SJSA1 (cell line): ENCODE measurements at regions not wholly inside any gene's neighbourhood (a gene's known extent, or its start where the extent isn't known, plus 50 kb on each side); places are given as distances from the start of the nearest gene placed in this dataset.
A peak's percentile ranks its signal among the peaks of the same experiment; 100 is the strongest.

Source experiments
- DNase-seq, 2 experiments: peaks; one replicate each; pipeline ENCODE4 v3.0.0-alpha.2; 2015 to 2020; ENCODE audit warnings: low spot score in 2 of 2, low read depth in 1 of 2
- H3K27ac ChIP-seq: fragments of 250-450 bp; sonication (Bioruptor Pico); 2 replicates; pipeline ENCODE4 v1.5.1; 2020; ENCODE audit warnings: mild to moderate bottlenecking, moderate library complexity
- H3K27me3 ChIP-seq: fragments of 250-450 bp; sonication (Bioruptor Pico); replicated peaks from 2 replicates; pipeline ENCODE4 v1.5.1; 2020; ENCODE audit warnings: mild to moderate bottlenecking, moderate library complexity
- H3K36me3 ChIP-seq: fragments of 250-450 bp; sonication (Bioruptor Pico); 2 replicates; pipeline ENCODE4 v1.5.1; 2020; ENCODE audit warnings: mild to moderate bottlenecking
- H3K4me1 ChIP-seq: fragments of 250-450 bp; sonication (Bioruptor Pico); replicated peaks from 2 replicates; pipeline ENCODE4 v1.6.1; 2021; ENCODE audit warnings: mild to moderate bottlenecking
- H3K4me3 ChIP-seq: fragments of 250-450 bp; sonication (Bioruptor Pico); 2 replicates; pipeline ENCODE4 v1.5.1; 2020; ENCODE audit warnings: mild to moderate bottlenecking
- H3K9me3 ChIP-seq: fragments of 250-450 bp; sonication (Bioruptor Pico); replicated peaks from 2 replicates; pipeline ENCODE4 v1.5.1; 2020; ENCODE audit warnings: mild to moderate bottlenecking

GRCh38 chr4:33029976-33030375 lies 2309.8 kb downstream of the PCDH7 start:
- Histone ChIP-seq H3K9me3 (no peaks in the 10 kb centered on the region), H3K36me3 (no peaks in the 10 kb centered on the region), H3K4me3 (no peak overlapping the region), H3K4me1 (no peaks in the 10 kb centered on the region), H3K27me3 (no peaks in the 10 kb centered on the region), H3K27ac (no peak overlapping the region)
- no peak for DNase-seq

GRCh38 chr4:33031328-33031727 lies 2311.2 kb downstream of the PCDH7 start:
- Histone ChIP-seq H3K36me3 (no peaks in the 10 kb centered on the region), H3K9me3 (no peaks in the 10 kb centered on the region), H3K27ac (no peak overlapping the region), H3K4me1 (no peaks in the 10 kb centered on the region), H3K4me3 (no peak overlapping the region), H3K27me3 (no peaks in the 10 kb centered on the region)
- no peak for DNase-seq

GRCh38 chr4:33037464-33037863 lies 2317.3 kb downstream of the PCDH7 start:
- Histone ChIP-seq H3K27ac (no peak overlapping the region), H3K36me3 (no peaks in the 10 kb centered on the region), H3K4me3 (no peak overlapping the region), H3K9me3 (no peaks in the 10 kb centered on the region), H3K27me3 (no peaks in the 10 kb centered on the region), H3K4me1 (no peaks in the 10 kb centered on the region)
- DNase-seq = no peak

- no peaks in the 10 kb centered on the region for H3K4me1 ChIP-seq
- H3K4me3 ChIP-seq = no peak overlapping the region
- H3K27me3 ChIP-seq = no peaks in the 10 kb centered on the region
- no peak for DNase-seq
- no peaks in the 10 kb centered on the region for H3K9me3 ChIP-seq
- H3K36me3 ChIP-seq = no peaks in the 10 kb centered on the region
- no peak overlapping the region for H3K27ac ChIP-seq
These were observed 2325.2 kb downstream of the PCDH7 start for GRCh38 chr4:33045334-33045733.

GRCh38 chr4:33052241-33052640 lies 2332.1 kb downstream of the PCDH7 start:
- DNase-seq = no peak
- no peaks in the 10 kb centered on the region for H3K27me3 ChIP-seq
- H3K27ac ChIP-seq = no peak overlapping the region
- no peaks in the 10 kb centered on the region for H3K4me1 ChIP-seq
- H3K4me3 ChIP-seq = no peak overlapping the region
- H3K9me3 ChIP-seq = no peaks in the 10 kb centered on the region
- no peaks in the 10 kb centered on the region for H3K36me3 ChIP-seq

GRCh38 chr4:33054161-33054560 lies 2334.0 kb downstream of the PCDH7 start:
- Histone ChIP-seq H3K36me3 (no peaks in the 10 kb centered on the region), H3K9me3 (no peaks in the 10 kb centered on the region), H3K4me1 (no peaks in the 10 kb centered on the region), H3K27ac (no peak overlapping the region), H3K27me3 (no peaks in the 10 kb centered on the region), H3K4me3 (no peak overlapping the region)
- DNase-seq = no peak

GRCh38 chr4:33054656-33055196 lies 2334.6 kb downstream of the PCDH7 start:
- DNase-seq = no peak
- Histone ChIP-seq H3K4me1 (no peaks in the 10 kb centered on the region), H3K27me3 (no peaks in the 10 kb centered on the region), H3K36me3 (no peaks in the 10 kb centered on the region), H3K27ac (no peak overlapping the region), H3K9me3 (no peaks in the 10 kb centered on the region), H3K4me3 (no peak overlapping the region)

GRCh38 chr4:33057736-33058135 lies 2337.6 kb downstream of the PCDH7 start:
- Histone ChIP-seq H3K4me3 (no peak overlapping the region), H3K4me1 (no peaks in the 10 kb centered on the region), H3K27ac (no peak overlapping the region), H3K27me3 (no peaks in the 10 kb centered on the region), H3K36me3 (no peaks in the 10 kb centered on the region), H3K9me3 (no peaks in the 10 kb centered on the region)
- DNase-seq = no peak

- H3K27me3 ChIP-seq = no peaks in the 10 kb centered on the region
- no peaks in the 10 kb centered on the region for H3K36me3 ChIP-seq
- no peak overlapping the region for H3K4me3 ChIP-seq
- no peaks in the 10 kb centered on the region for H3K9me3 ChIP-seq
- H3K4me1 ChIP-seq = no peaks in the 10 kb centered on the region
- DNase-seq = no peak
- no peak overlapping the region for H3K27ac ChIP-seq
These were observed 2338.8 kb downstream of the PCDH7 start for GRCh38 chr4:33058998-33059397.

GRCh38 chr4:33060674-33061542 lies 2340.7 kb downstream of the PCDH7 start:
- H3K27ac ChIP-seq = no peak overlapping the region
- H3K27me3 ChIP-seq = no peaks in the 10 kb centered on the region
- H3K4me3 ChIP-seq = no peak overlapping the region
- no peaks in the 10 kb centered on the region for H3K9me3 ChIP-seq
- H3K4me1 ChIP-seq = no peaks in the 10 kb centered on the region
- DNase-seq = no peak
- no peaks in the 10 kb centered on the region for H3K36me3 ChIP-seq

- no peak for DNase-seq
- Histone ChIP-seq H3K36me3 (no peaks in the 10 kb centered on the region), H3K9me3 (no peaks in the 10 kb centered on the region), H3K4me1 (no peaks in the 10 kb centered on the region), H3K4me3 (no peak overlapping the region), H3K27ac (no peak overlapping the region), H3K27me3 (no peaks in the 10 kb centered on the region)
These were observed 2341.6 kb downstream of the PCDH7 start for GRCh38 chr4:33061727-33062126.

- no peaks in the 10 kb centered on the region for H3K36me3 ChIP-seq
- H3K27ac ChIP-seq = no peak overlapping the region
- H3K9me3 ChIP-seq = no peaks in the 10 kb centered on the region
- no peaks in the 10 kb centered on the region for H3K27me3 ChIP-seq
- no peak for DNase-seq
- H3K4me1 ChIP-seq = no peaks in the 10 kb centered on the region
- no peak overlapping the region for H3K4me3 ChIP-seq
These were observed 2342.1 kb downstream of the PCDH7 start for GRCh38 chr4:33062155-33062806.

GRCh38 chr4:33063241-33063640 lies 2343.1 kb downstream of the PCDH7 start:
- Histone ChIP-seq H3K27ac (no peak overlapping the region), H3K36me3 (no peaks in the 10 kb centered on the region), H3K4me3 (no peak overlapping the region), H3K9me3 (no peaks in the 10 kb centered on the region), H3K27me3 (no peaks in the 10 kb centered on the region), H3K4me1 (no peaks in the 10 kb centered on the region)
- DNase-seq = peak in 1 of 2 experiments; percentile 1

GRCh38 chr4:33064238-33064637 lies 2344.1 kb downstream of the PCDH7 start:
- no peak for DNase-seq
- Histone ChIP-seq H3K4me1 (no peaks in the 10 kb centered on the region), H3K9me3 (no peaks in the 10 kb centered on the region), H3K4me3 (no peak overlapping the region), H3K36me3 (no peaks in the 10 kb centered on the region), H3K27me3 (no peaks in the 10 kb centered on the region), H3K27ac (no peak overlapping the region)
